ENCODE measurements at regions not wholly inside any gene's neighbourhood (a gene's known extent, or its start where the extent isn't known, plus 50 kb on each side); places are given as distances from the start of the nearest gene placed in this dataset.
"Not testable (repeated sequence)": the region's sequence is repeated elsewhere in the genome, so short reads cannot be mapped to it uniquely, and the experiment has no call there.

GRCh38 chr9:745761-746380 is 95.6 kb upstream of the DMRT1 start:
- DNase-seq (ENCODE audit: low spot score), result no peak

GRCh38 chr9:746661-747434 is 94.6 kb upstream of the DMRT1 start:
- DNase-seq (ENCODE audit: low spot score), result no peak

GRCh38 chr9:747567-747966 is 93.9 kb upstream of the DMRT1 start:
- no peak for DNase-seq (ENCODE audit: low spot score)

GRCh38 chr9:748861-749497 is 92.5 kb upstream of the DMRT1 start:
- no peak for DNase-seq (ENCODE audit: low spot score)

- no peak for DNase-seq (ENCODE audit: low spot score)
Measured at GRCh38 chr9:749716-750115, 91.8 kb upstream of the DMRT1 start.

- no peak for DNase-seq (ENCODE audit: low spot score)
Measured at GRCh38 chr9:750249-750967, 91.1 kb upstream of the DMRT1 start.

- no peak for DNase-seq (ENCODE audit: low spot score)
Measured at GRCh38 chr9:751137-752051, 90.1 kb upstream of the DMRT1 start.

- peak; percentile 51 for DNase-seq (ENCODE audit: low spot score)
Measured at GRCh38 chr9:752201-752600, 89.3 kb upstream of the DMRT1 start.

GRCh38 chr9:752681-753200 is 88.8 kb upstream of the DMRT1 start:
- no peak for DNase-seq (ENCODE audit: low spot score)

GRCh38 chr9:753734-754133 is 87.8 kb upstream of the DMRT1 start:
- not testable (repeated sequence) for DNase-seq (ENCODE audit: low spot score)

GRCh38 chr9:754150-754931 is 87.2 kb upstream of the DMRT1 start:
- no peak for DNase-seq (ENCODE audit: low spot score)

GRCh38 chr9:755454-756381 is 85.8 kb upstream of the DMRT1 start:
- peak; percentile 69 for DNase-seq (ENCODE audit: low spot score)

- DNase-seq (ENCODE audit: low spot score), result peak; percentile 59
Measured at GRCh38 chr9:757246-757881, 84.1 kb upstream of the DMRT1 start.

- DNase-seq (ENCODE audit: low spot score), result no peak
Measured at GRCh38 chr9:758146-758545, 83.4 kb upstream of the DMRT1 start.

- DNase-seq (ENCODE audit: low spot score), result no peak
Measured at GRCh38 chr9:759541-759940, 82.0 kb upstream of the DMRT1 start.

GRCh38 chr9:759983-760736 is 81.3 kb upstream of the DMRT1 start:
- no peak for DNase-seq (ENCODE audit: low spot score)

GRCh38 chr9:761176-761792 is 80.2 kb upstream of the DMRT1 start:
- no peak for DNase-seq (ENCODE audit: low spot score)
